HCT116 (cell line): ENCODE measurements at regions not wholly inside any gene's neighbourhood (a gene's known extent, or its start where the extent isn't known, plus 50 kb on each side); places are given as distances from the start of the nearest gene placed in this dataset.

ENCODE experiments used
- EGR1 ChIP-seq: IDR thresholded peaks from 2 replicates; pipeline ENCODE4 v1.6.1; 2012; ENCODE audit warnings: low read depth
- POLR2A ChIP-seq: IDR thresholded peaks from 2 replicates; pipeline ENCODE4 v1.7.0; 2011; ENCODE audit warnings: borderline replicate concordance; ENCODE audit not compliant: insufficient read depth, insufficient read length; ENCODE audit errors: extremely low read depth
- POLR2AphosphoS5 ChIP-seq: IDR thresholded peaks from 2 replicates; pipeline ENCODE4 v1.6.1; 2011; ENCODE audit warnings: mild to moderate bottlenecking, low read depth, low read length, moderate library complexity
- SP1 ChIP-seq: IDR thresholded peaks from 2 replicates; pipeline ENCODE4 v1.6.1; 2012; ENCODE audit warnings: low read depth
- SRF ChIP-seq: IDR thresholded peaks from 2 replicates; pipeline ENCODE4 v1.6.1; 2012; ENCODE audit warnings: low read depth
- TCF7L2 ChIP-seq: IDR thresholded peaks from 2 replicates; pipeline ENCODE4 v1.7.0; 2011; ENCODE audit warnings: borderline replicate concordance, inconsistent platforms; ENCODE audit not compliant: insufficient read depth, insufficient read length; ENCODE audit errors: extremely low read depth
- YY1 ChIP-seq: IDR thresholded peaks from 2 replicates; pipeline ENCODE4 v1.6.1; 2011; ENCODE audit warnings: low read length, low read depth, moderate library complexity, mild to moderate bottlenecking; ENCODE audit not compliant: insufficient replicate concordance; ENCODE audit errors: extremely low read depth
- TF ChIP-seq, protein P1 (sequence below), 3 experiments: fragments of 200-600 bp in 1 of 3; sonication (generic) in 1 of 3; IDR thresholded peaks in 2 of 3; conservative IDR thresholded peaks in 1 of 3; 2 replicates each; pipeline ENCODE4 v1.5.1; 2012 to 2017; ENCODE audit warnings: low read depth in 2 of 3, low read length in 2 of 3, antibody characterized with exemption in 1 of 3, borderline replicate concordance in 1 of 3, control low read depth in 1 of 3, mild to moderate bottlenecking in 1 of 3, mixed read lengths in 1 of 3, mixed run types in 1 of 3, moderate library complexity in 1 of 3; ENCODE audit not compliant: insufficient read depth in 1 of 3
- TF ChIP-seq, protein P2 (sequence below): IDR thresholded peaks from 2 replicates; pipeline ENCODE4 v1.6.1; 2012; ENCODE audit warnings: low read depth

DNA sequence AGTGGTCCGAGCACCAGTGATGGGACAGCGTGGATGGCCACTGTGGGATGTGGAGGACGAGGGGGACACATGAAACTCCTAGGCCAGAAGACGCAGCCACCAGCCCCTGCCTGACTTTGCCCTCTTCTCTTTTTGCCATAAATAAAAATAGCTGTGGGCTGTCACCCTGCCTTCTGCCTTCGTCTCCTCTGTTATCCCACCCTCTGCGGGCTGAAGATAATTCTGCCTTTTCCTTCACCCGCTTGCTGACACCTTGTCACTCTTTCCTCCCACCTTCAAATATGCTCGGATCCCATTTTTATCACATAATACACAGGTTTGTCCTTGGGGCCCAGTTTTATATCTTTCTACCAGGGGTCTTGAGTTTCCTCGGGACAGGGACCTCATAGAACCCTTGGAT lies 87.6 kb upstream of the CIBAR2 start:
- TF ChIP-seq, protein P1, sequence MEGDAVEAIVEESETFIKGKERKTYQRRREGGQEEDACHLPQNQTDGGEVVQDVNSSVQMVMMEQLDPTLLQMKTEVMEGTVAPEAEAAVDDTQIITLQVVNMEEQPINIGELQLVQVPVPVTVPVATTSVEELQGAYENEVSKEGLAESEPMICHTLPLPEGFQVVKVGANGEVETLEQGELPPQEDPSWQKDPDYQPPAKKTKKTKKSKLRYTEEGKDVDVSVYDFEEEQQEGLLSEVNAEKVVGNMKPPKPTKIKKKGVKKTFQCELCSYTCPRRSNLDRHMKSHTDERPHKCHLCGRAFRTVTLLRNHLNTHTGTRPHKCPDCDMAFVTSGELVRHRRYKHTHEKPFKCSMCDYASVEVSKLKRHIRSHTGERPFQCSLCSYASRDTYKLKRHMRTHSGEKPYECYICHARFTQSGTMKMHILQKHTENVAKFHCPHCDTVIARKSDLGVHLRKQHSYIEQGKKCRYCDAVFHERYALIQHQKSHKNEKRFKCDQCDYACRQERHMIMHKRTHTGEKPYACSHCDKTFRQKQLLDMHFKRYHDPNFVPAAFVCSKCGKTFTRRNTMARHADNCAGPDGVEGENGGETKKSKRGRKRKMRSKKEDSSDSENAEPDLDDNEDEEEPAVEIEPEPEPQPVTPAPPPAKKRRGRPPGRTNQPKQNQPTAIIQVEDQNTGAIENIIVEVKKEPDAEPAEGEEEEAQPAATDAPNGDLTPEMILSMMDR (IDR thresholded peaks at IDR 0.05 in 2 of 3, conservative IDR thresholded peaks at IDR 0.05 in 1 of 3; ENCODE audit: borderline replicate concordance in 1 of 3, insufficient read depth in 1 of 3, low read depth in 2 of 3, low read length in 2 of 3), result no peak
- TF ChIP-seq SRF (no peak), POLR2A (no peak), TCF7L2 (no peak), YY1 (no peak), SP1 (no peak), EGR1 (no peak), POLR2AphosphoS5 (no peak)
- TF ChIP-seq, protein P2, sequence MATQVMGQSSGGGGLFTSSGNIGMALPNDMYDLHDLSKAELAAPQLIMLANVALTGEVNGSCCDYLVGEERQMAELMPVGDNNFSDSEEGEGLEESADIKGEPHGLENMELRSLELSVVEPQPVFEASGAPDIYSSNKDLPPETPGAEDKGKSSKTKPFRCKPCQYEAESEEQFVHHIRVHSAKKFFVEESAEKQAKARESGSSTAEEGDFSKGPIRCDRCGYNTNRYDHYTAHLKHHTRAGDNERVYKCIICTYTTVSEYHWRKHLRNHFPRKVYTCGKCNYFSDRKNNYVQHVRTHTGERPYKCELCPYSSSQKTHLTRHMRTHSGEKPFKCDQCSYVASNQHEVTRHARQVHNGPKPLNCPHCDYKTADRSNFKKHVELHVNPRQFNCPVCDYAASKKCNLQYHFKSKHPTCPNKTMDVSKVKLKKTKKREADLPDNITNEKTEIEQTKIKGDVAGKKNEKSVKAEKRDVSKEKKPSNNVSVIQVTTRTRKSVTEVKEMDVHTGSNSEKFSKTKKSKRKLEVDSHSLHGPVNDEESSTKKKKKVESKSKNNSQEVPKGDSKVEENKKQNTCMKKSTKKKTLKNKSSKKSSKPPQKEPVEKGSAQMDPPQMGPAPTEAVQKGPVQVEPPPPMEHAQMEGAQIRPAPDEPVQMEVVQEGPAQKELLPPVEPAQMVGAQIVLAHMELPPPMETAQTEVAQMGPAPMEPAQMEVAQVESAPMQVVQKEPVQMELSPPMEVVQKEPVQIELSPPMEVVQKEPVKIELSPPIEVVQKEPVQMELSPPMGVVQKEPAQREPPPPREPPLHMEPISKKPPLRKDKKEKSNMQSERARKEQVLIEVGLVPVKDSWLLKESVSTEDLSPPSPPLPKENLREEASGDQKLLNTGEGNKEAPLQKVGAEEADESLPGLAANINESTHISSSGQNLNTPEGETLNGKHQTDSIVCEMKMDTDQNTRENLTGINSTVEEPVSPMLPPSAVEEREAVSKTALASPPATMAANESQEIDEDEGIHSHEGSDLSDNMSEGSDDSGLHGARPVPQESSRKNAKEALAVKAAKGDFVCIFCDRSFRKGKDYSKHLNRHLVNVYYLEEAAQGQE, result no peak
